CD14-positive monocyte (primary cell): ENCODE measurements at regions not wholly inside any gene's neighbourhood (a gene's known extent, or its start where the extent isn't known, plus 50 kb on each side); places are given as distances from the start of the nearest gene placed in this dataset.

Experiments
- DNase-seq, 3 donors: peaks; one replicate each; pipeline ENCODE4 v3.0.0-alpha.2; 2011 to 2022
- H2AFZ ChIP-seq: 2 replicates; pipeline ENCODE4 v1.6.0; 2012; ENCODE audit warnings: mild to moderate bottlenecking, low read depth, low read length, inconsistent platforms; ENCODE audit not compliant: insufficient read depth, poor library complexity, severe bottlenecking
- H3K27ac ChIP-seq, 2 donors: 1 replicate in 1 of 2; 2 replicates in 1 of 2; pipeline ENCODE4 v1.5.1; 2012 to 2013; ENCODE audit warnings: low read length in 2 of 2, control low read depth in 1 of 2, inconsistent platforms in 1 of 2, low read depth in 1 of 2, mild to moderate bottlenecking in 1 of 2
- H3K27me3 ChIP-seq, 2 donors: one replicate each; pipeline versions ENCODE4 v1.6.0 to v1.6.1; 2011 to 2013; ENCODE audit warnings: low read length in 2 of 2; ENCODE audit not compliant: control insufficient read depth in 2 of 2, insufficient read depth in 2 of 2
- H3K36me3 ChIP-seq, 2 donors: replicated peaks in 1 of 2; 1 replicate in 1 of 2; 2 replicates in 1 of 2; pipeline versions ENCODE4 v1.5.1 to v1.6.1; 2012 to 2013; ENCODE audit warnings: low read length in 2 of 2, control low read depth in 1 of 2, inconsistent platforms in 1 of 2, mild to moderate bottlenecking in 1 of 2; ENCODE audit not compliant: insufficient read depth in 2 of 2, control insufficient read depth in 1 of 2
- H3K4me1 ChIP-seq, 2 donors: 1 replicate in 1 of 2; 2 replicates in 1 of 2; pipeline versions ENCODE4 v1.5.1 to v1.6.1; 2012 to 2013; ENCODE audit warnings: low read length in 2 of 2, control low read depth in 1 of 2, inconsistent platforms in 1 of 2, mild to moderate bottlenecking in 1 of 2, moderate library complexity in 1 of 2; ENCODE audit not compliant: insufficient read depth in 2 of 2, control insufficient read depth in 1 of 2
- H3K4me2 ChIP-seq: replicated peaks from 2 replicates; pipeline ENCODE3; 2012; ENCODE audit warnings: low read length, moderate library complexity, mild to moderate bottlenecking; ENCODE audit not compliant: poor library complexity, severe bottlenecking; ENCODE audit errors: extremely low read depth
- H3K4me3 ChIP-seq, 3 experiments: fragments of 200-600 bp in 1 of 3; sonication (generic) in 1 of 3; replicated peaks in 1 of 3; 1 replicate in 2 of 3; 2 replicates in 1 of 3; pipeline ENCODE4 v1.5.1; 2011 to 2013; ENCODE audit warnings: low read length in 3 of 3, mild to moderate bottlenecking in 3 of 3, control low read depth in 2 of 3, low read depth in 2 of 3, inconsistent platforms in 1 of 3, moderate library complexity in 1 of 3
- H3K79me2 ChIP-seq: 2 replicates; pipeline ENCODE4 v1.6.0; 2012; ENCODE audit warnings: mild to moderate bottlenecking, control low read depth, inconsistent platforms, low read length, moderate library complexity; ENCODE audit not compliant: insufficient read depth
- H3K9ac ChIP-seq: 2 replicates; pipeline ENCODE4 v1.6.0; 2017; ENCODE audit warnings: low read length, mild to moderate bottlenecking; ENCODE audit not compliant: insufficient read depth, poor library complexity, severe bottlenecking
- H3K9me3 ChIP-seq, 2 donors: replicated peaks in 1 of 2; 1 replicate in 1 of 2; 2 replicates in 1 of 2; pipeline versions ENCODE4 v1.5.1 to v1.6.1; 2012 to 2013; ENCODE audit warnings: low read length in 2 of 2, control low read depth in 1 of 2; ENCODE audit not compliant: control insufficient read depth in 1 of 2, insufficient read depth in 1 of 2
- H4K20me1 ChIP-seq: 2 replicates; pipeline ENCODE4 v1.6.0; 2012; ENCODE audit warnings: mild to moderate bottlenecking, low read length, control low read depth, moderate library complexity; ENCODE audit not compliant: insufficient read depth
- H3K27ac Mint-ChIP-seq, 7 donors: one replicate each; pipeline ENCODE4 v1.8.0; 2020; ENCODE audit warnings: mild to moderate bottlenecking in 7 of 7, mixed read lengths in 7 of 7, moderate library complexity in 6 of 7, inconsistent platforms in 2 of 7
- H3K27me3 Mint-ChIP-seq, 3 donors: one replicate each; pipeline ENCODE4 v1.8.0; 2021 to 2022; ENCODE audit warnings: low read depth in 3 of 3, mild to moderate bottlenecking in 3 of 3, mixed read lengths in 3 of 3, moderate library complexity in 3 of 3, inconsistent platforms in 1 of 3
- H3K36me3 Mint-ChIP-seq, 2 donors: one replicate each; pipeline ENCODE4 v1.8.0; 2020; ENCODE audit warnings: mixed read lengths in 2 of 2, inconsistent platforms in 1 of 2, mild to moderate bottlenecking in 1 of 2
- H3K4me1 Mint-ChIP-seq: one replicate; pipeline ENCODE4 v1.8.0; 2020; ENCODE audit warnings: mild to moderate bottlenecking, mixed read lengths
- H3K4me3 Mint-ChIP-seq, 2 donors: one replicate each; pipeline ENCODE4 v1.8.0; 2020; ENCODE audit warnings: mild to moderate bottlenecking in 2 of 2, mixed read lengths in 2 of 2, moderate library complexity in 1 of 2
- H3K9me3 Mint-ChIP-seq, 7 donors: one replicate each; pipeline ENCODE4 v1.8.0; 2020 to 2022; ENCODE audit warnings: mixed read lengths in 7 of 7, mild to moderate bottlenecking in 6 of 7, moderate library complexity in 6 of 7, inconsistent platforms in 2 of 7
- WGBS: methylation state at CpG from one replicate; pipeline ENCODE4 v1.1.5; 2013; ENCODE audit warnings: missing lambda C conversion rate; ENCODE audit not compliant: insufficient coverage; 5-methylcytosine and 5-hydroxymethylcytosine counted together
- intact Hi-C, 2 donors: fragments of 100-400 bp; cut with micrococcal nuclease; formaldehyde crosslinking; loops; one replicate each; pipeline versions ENCODE4 v1.15.0 to v1.15.1; 2023
- TF ChIP-seq, protein P1 (sequence below): fragments of 200-600 bp; IDR thresholded peaks from one replicate; pipeline ENCODE4 v1.8.0; 2022; ENCODE audit warnings: antibody characterized with exemption, mild to moderate bottlenecking

DNA sequence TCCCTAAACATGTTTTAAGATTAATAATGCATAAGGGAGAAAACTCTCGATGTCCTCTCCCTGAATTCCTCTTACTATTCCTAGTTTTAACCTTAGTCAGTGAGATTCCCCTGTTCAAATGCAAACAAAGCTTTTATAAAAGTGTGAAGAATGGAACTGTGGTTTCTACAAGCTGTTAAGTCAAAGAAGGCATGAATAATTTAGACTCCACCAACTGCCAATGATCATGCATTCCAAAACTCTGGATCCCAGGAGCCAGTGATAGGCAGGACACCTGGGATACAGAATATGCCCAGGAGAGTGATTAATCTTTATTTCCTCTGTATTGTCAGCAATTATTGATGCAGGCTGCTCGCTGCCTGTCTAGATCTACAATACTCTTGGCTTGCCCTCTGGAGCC is 190.3 kb upstream of the ATF7IP start:
- Mint-ChIP-seq H3K27ac (no peak overlapping the region), H3K4me3 (no peak overlapping the region), H3K9me3 (peaks cover 0 to 5% (median 0%) of the 10 kb centered on the region in 7 donors), H3K4me1 (peaks cover 3% of the 10 kb centered on the region), H3K27me3 (peaks cover 1 to 2% (median 1%) of the 10 kb centered on the region in 3 donors), H3K36me3 (no peaks in the 10 kb centered on the region)
- Histone ChIP-seq H3K79me2 (no peaks in the 10 kb centered on the region), H3K4me2 (no peak overlapping the region), H2AFZ (no peak overlapping the region), H3K36me3 (no peaks in the 10 kb centered on the region), H3K9me3 (peaks cover 0 to 3% of the 10 kb centered on the region in 2 donors), H3K9ac (no peak overlapping the region), H3K27ac (no peak overlapping the region), H4K20me1 (no peaks in the 10 kb centered on the region), H3K4me3 (no peak overlapping the region), H3K4me1 (no peaks in the 10 kb centered on the region), H3K27me3 (no peaks in the 10 kb centered on the region)
- WGBS: 83% methylated on average over 1 of the region's 2 CpGs
- intact Hi-C loops: no loop called here
- no peak for DNase-seq
- TF ChIP-seq, protein P1, sequence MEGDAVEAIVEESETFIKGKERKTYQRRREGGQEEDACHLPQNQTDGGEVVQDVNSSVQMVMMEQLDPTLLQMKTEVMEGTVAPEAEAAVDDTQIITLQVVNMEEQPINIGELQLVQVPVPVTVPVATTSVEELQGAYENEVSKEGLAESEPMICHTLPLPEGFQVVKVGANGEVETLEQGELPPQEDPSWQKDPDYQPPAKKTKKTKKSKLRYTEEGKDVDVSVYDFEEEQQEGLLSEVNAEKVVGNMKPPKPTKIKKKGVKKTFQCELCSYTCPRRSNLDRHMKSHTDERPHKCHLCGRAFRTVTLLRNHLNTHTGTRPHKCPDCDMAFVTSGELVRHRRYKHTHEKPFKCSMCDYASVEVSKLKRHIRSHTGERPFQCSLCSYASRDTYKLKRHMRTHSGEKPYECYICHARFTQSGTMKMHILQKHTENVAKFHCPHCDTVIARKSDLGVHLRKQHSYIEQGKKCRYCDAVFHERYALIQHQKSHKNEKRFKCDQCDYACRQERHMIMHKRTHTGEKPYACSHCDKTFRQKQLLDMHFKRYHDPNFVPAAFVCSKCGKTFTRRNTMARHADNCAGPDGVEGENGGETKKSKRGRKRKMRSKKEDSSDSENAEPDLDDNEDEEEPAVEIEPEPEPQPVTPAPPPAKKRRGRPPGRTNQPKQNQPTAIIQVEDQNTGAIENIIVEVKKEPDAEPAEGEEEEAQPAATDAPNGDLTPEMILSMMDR: no peak

DNA sequence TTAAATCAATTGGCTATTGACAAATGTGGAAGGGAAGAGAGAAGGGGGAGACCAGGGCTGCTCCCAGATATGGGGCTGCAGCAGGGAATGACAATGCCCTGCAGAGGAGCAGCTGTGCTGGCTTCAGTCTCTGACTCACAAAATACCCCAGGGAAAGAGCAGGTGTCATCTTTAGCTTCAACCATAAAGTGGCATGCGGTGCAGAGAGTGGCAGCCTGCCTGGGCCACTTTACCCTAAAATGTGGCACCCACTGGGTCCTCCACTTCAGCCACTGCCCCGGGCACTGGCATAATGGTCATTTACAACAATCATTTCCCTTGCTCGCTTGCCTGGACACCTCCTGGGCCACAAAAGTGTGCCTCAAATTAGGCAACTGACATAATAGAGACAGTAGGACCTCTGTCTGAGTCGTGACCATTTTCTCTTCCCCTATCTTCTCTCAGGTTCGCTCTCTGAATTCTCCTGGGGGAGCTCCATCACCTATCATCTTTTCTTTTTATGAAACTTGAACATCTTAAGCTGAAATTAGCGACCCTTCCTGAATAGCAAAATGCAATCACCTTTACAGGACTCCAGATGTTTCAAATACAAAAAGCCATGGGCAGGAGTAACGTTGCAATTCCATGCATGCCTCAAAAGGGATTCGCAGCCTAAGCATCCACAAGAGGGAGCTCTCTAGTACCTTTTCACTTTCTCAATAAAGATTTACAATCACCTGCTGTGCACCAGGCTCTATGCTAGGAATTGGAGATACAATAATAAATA is 179.9 kb upstream of the ATF7IP start:
- Mint-ChIP-seq H3K27ac (no peak overlapping the region), H3K4me1 (peaks cover 14% of the 10 kb centered on the region), H3K9me3 (peaks cover 0 to 2% (median 0%) of the 10 kb centered on the region in 7 donors), H3K36me3 (no peaks in the 10 kb centered on the region), H3K4me3 (no peak overlapping the region), H3K27me3 (peaks cover 0 to 4% (median 3%) of the 10 kb centered on the region in 3 donors)
- intact Hi-C loops: no loop called here
- no peaks in the 10 kb centered on the region for H4K20me1 ChIP-seq
- H3K27me3 ChIP-seq: no peaks in the 10 kb centered on the region
- no peak overlapping the region for H3K27ac ChIP-seq
- no peak overlapping the region for H3K4me2 ChIP-seq
- no peaks in the 10 kb centered on the region for H3K79me2 ChIP-seq
- no peaks in the 10 kb centered on the region for H3K36me3 ChIP-seq
- DNase-seq: peak in 2 of 3 donors; percentile 8 to 10
- 69% methylated on average over 5 of the region's 8 CpGs for WGBS
- no peak overlapping the region for H3K4me3 ChIP-seq
- H3K9me3 ChIP-seq: no peaks in the 10 kb centered on the region
- no peaks in the 10 kb centered on the region for H3K4me1 ChIP-seq
- TF ChIP-seq, protein P1: peak; percentile 66
- H2AFZ ChIP-seq: peak overlapping the region; percentile 36
- H3K9ac ChIP-seq: no peak overlapping the region
